Left renal cortex interstitium (tissue), 4 donors: ENCODE measurements at regions not wholly inside any gene's neighbourhood (a gene's known extent, or its start where the extent isn't known, plus 50 kb on each side); places are given as distances from the start of the nearest gene placed in this dataset.
"Not testable (repeated sequence)": the region's sequence is repeated elsewhere in the genome, so short reads cannot be mapped to it uniquely, and the experiment has no call there.

Source experiments
- DNase-seq, 4 donors: peaks; one replicate each; pipeline ENCODE4 v3.0.0-alpha.2; 2013; ENCODE audit warnings: low read depth in 4 of 4, low spot score in 2 of 4, missing footprints in 1 of 4

- DNase-seq: no peak
Observed at GRCh38 chr4:110424144-110424543, 51.8 kb upstream of the ENPEP start.

GRCh38 chr4:110418641-110419040 is 57.3 kb upstream of the ENPEP start:
- DNase-seq: no peak

GRCh38 chr4:110417136-110417535 is 58.8 kb upstream of the ENPEP start:
- DNase-seq: no peak

GRCh38 chr4:110415478-110415877 is 60.5 kb upstream of the ENPEP start:
- no peak for DNase-seq

GRCh38 chr4:110415041-110415440 is 60.9 kb upstream of the ENPEP start:
- DNase-seq: no peak

GRCh38 chr4:110414561-110414920 is 61.4 kb upstream of the ENPEP start:
- no peak for DNase-seq

- DNase-seq: not testable (repeated sequence)
Observed at GRCh38 chr4:110413807-110414560, 62.0 kb upstream of the ENPEP start.

- DNase-seq: peak in 2 of 4 donors; percentile 59 to 68
Observed at GRCh38 chr4:110412354-110413065, 63.4 kb upstream of the ENPEP start.

- DNase-seq: peak in 2 of 4 donors; percentile 38 to 47
Observed at GRCh38 chr4:110411574-110412011, 64.4 kb upstream of the ENPEP start.

- DNase-seq: not testable (repeated sequence)
Observed at GRCh38 chr4:110410853-110411573, 64.9 kb upstream of the ENPEP start.

- no peak for DNase-seq
Observed at GRCh38 chr4:110400086-110400485, 75.9 kb upstream of the ENPEP start.

- DNase-seq: not testable (repeated sequence)
Observed at GRCh38 chr4:110399046-110399445, 76.9 kb upstream of the ENPEP start.

- DNase-seq: no peak
Observed at GRCh38 chr4:110396963-110397362, 79.0 kb upstream of the ENPEP start.

- DNase-seq: no peak
Observed at GRCh38 chr4:110395421-110395820, 80.5 kb upstream of the ENPEP start.

- DNase-seq: no peak
Observed at GRCh38 chr4:110394871-110395270, 81.1 kb upstream of the ENPEP start.

GRCh38 chr4:110381784-110382183 is 94.2 kb upstream of the ENPEP start:
- no peak for DNase-seq

GRCh38 chr4:110372485-110372884 is 103.5 kb upstream of the ENPEP start:
- no peak for DNase-seq

- peak in 3 of 4 donors; percentile 35 to 53 (median 49) for DNase-seq
Observed at GRCh38 chr4:110371016-110371770, 104.8 kb upstream of the ENPEP start.

GRCh38 chr4:110368409-110368808 is 107.5 kb upstream of the ENPEP start:
- no peak for DNase-seq

GRCh38 chr4:110367156-110367555 is 108.8 kb upstream of the ENPEP start:
- DNase-seq: no peak

GRCh38 chr4:110365761-110366160 is 110.2 kb upstream of the ENPEP start:
- DNase-seq: no peak
